Lung (tissue), 11 donors: ENCODE measurements at regions not wholly inside any gene's neighbourhood (a gene's known extent, or its start where the extent isn't known, plus 50 kb on each side); places are given as distances from the start of the nearest gene placed in this dataset.

Source experiments
- ATAC-seq: fragments of 200-7000 bp; cut with Tn5 transposase; one replicate; pipeline ENCODE4 v1.9.1; 2020; ENCODE audit warnings: moderate number of reproducible peaks; ENCODE audit not compliant: insufficient read depth, low FRiP score
- DNase-seq, 3 donors: peaks; one replicate each; pipeline ENCODE4 v3.0.0-alpha.2; 2013 to 2017
- H3K27ac ChIP-seq, 2 donors: one replicate each; pipeline ENCODE4 v1.5.1; 2013; ENCODE audit warnings: mild to moderate bottlenecking in 2 of 2, moderate library complexity in 2 of 2, control low read depth in 1 of 2, inconsistent platforms in 1 of 2, low read depth in 1 of 2, low read length in 1 of 2
- H3K27me3 ChIP-seq, 3 donors: one replicate each; pipeline ENCODE4 v1.5.1; 2013; ENCODE audit warnings: low read length in 2 of 3; ENCODE audit not compliant: control insufficient read depth in 3 of 3, insufficient read depth in 3 of 3
- H3K36me3 ChIP-seq, 4 donors: one replicate each; pipeline ENCODE4 v1.5.1; 2013; ENCODE audit warnings: low read length in 4 of 4, mild to moderate bottlenecking in 1 of 4, moderate library complexity in 1 of 4; ENCODE audit not compliant: control insufficient read depth in 4 of 4, insufficient read depth in 4 of 4
- H3K4me1 ChIP-seq, 5 donors: one replicate each; pipeline ENCODE4 v1.5.1; 2013; ENCODE audit warnings: low read length in 5 of 5, mild to moderate bottlenecking in 2 of 5, moderate library complexity in 1 of 5; ENCODE audit not compliant: control insufficient read depth in 5 of 5, insufficient read depth in 5 of 5
- H3K4me3 ChIP-seq: one replicate; pipeline ENCODE4 v1.5.1; 2013; ENCODE audit warnings: mild to moderate bottlenecking, control low read depth, moderate library complexity
- H3K9ac ChIP-seq, 2 donors: one replicate each; pipeline ENCODE4 v1.5.1; 2013; ENCODE audit warnings: low read length in 2 of 2, control low read depth in 1 of 2; ENCODE audit not compliant: insufficient read depth in 1 of 2
- H3K9me3 ChIP-seq, 4 donors: one replicate each; pipeline ENCODE4 v1.5.1; 2013; ENCODE audit warnings: low read length in 3 of 4, mild to moderate bottlenecking in 1 of 4, moderate library complexity in 1 of 4; ENCODE audit not compliant: control insufficient read depth in 4 of 4, insufficient read depth in 3 of 4
- CTCF ChIP-seq: IDR thresholded peaks from 2 replicates; pipeline ENCODE4 v1.5.1; 2012; ENCODE audit warnings: mild to moderate bottlenecking; ENCODE audit errors: control extremely low read depth, extremely low read depth
- WGBS, 2 donors: extraction: QIAGEN DNeasy Blood & Tissue Kit; methylation state at CpG; one replicate each; pipeline ENCODE4 v1.1.7; 2013; 5-methylcytosine and 5-hydroxymethylcytosine counted together
- donor health status: control.
- donor health status: control.
- donor health status: Bipolar disorder and iron deficiency.
- donor health status: healthy.
- donor health status: DM: yes; HTN: yes; CAD: no.

- Histone ChIP-seq H3K9ac (no peak overlapping the region), H3K27ac (no peak overlapping the region), H3K36me3 (no peaks in the 10 kb centered on the region), H3K4me3 (no peak overlapping the region), H3K27me3 (no peaks in the 10 kb centered on the region), H3K4me1 (no peaks in the 10 kb centered on the region), H3K9me3 (no peaks in the 10 kb centered on the region)
- DNase-seq (no peak), ATAC-seq (no peak)
- no peak for TF ChIP-seq CTCF
- WGBS, 2 donors, result 91 to 96% methylated on average over 2 of the region's 2 CpGs
These were observed 133.8 kb downstream of the TTC6 start for GRCh38 chr14:37729218-37729617.

GRCh38 chr14:37731094-37731493 lies 135.7 kb downstream of the TTC6 start:
- 60 to 63% methylated on average over 4 of the region's 4 CpGs for WGBS, 2 donors
- no peaks in the 10 kb centered on the region for H3K9me3 ChIP-seq
- no peaks in the 10 kb centered on the region for H3K4me1 ChIP-seq
- ATAC-seq, result no peak
- H3K4me3 ChIP-seq, result no peak overlapping the region
- no peak for TF ChIP-seq CTCF
- no peak for DNase-seq
- H3K27me3 ChIP-seq, result no peaks in the 10 kb centered on the region
- no peak overlapping the region for H3K27ac ChIP-seq
- H3K36me3 ChIP-seq, result no peaks in the 10 kb centered on the region
- no peak overlapping the region for H3K9ac ChIP-seq

- Histone ChIP-seq H3K27ac (no peak overlapping the region), H3K9ac (no peak overlapping the region), H3K9me3 (no peaks in the 10 kb centered on the region), H3K4me1 (no peaks in the 10 kb centered on the region), H3K4me3 (no peak overlapping the region), H3K27me3 (no peaks in the 10 kb centered on the region), H3K36me3 (no peaks in the 10 kb centered on the region)
- TF ChIP-seq CTCF, result no peak
- no peak for ATAC-seq
- WGBS, 2 donors, result 80 to 81% methylated on average over 2 of the region's 2 CpGs
- no peak for DNase-seq
These were observed 150.2 kb downstream of the TTC6 start for GRCh38 chr14:37745657-37746056.

GRCh38 chr14:37746140-37746832 lies 150.9 kb downstream of the TTC6 start:
- no peak for TF ChIP-seq CTCF
- DNase-seq (no peak), ATAC-seq (no peak)
- Histone ChIP-seq H3K4me1 (no peaks in the 10 kb centered on the region), H3K27ac (no peak overlapping the region), H3K4me3 (no peak overlapping the region), H3K9ac (no peak overlapping the region), H3K9me3 (no peaks in the 10 kb centered on the region), H3K36me3 (no peaks in the 10 kb centered on the region), H3K27me3 (no peaks in the 10 kb centered on the region)
- 94 to 97% methylated on average over 1 of the region's 1 CpG for WGBS, 2 donors
